22Rv1 (cell line): ENCODE measurements at regions not wholly inside any gene's neighbourhood (a gene's known extent, or its start where the extent isn't known, plus 50 kb on each side); places are given as distances from the start of the nearest gene placed in this dataset.

Experiments used
- CTCF ChIP-seq: fragments of 450-650 bp; IDR thresholded peaks from 2 replicates; pipeline ENCODE4 v1.5.1; 2017; ENCODE audit warnings: mild to moderate bottlenecking
- ZFX ChIP-seq: fragments of 450-650 bp; IDR thresholded peaks from 2 replicates; pipeline ENCODE4 v1.6.1; 2017; ENCODE audit warnings: antibody characterized with exemption, borderline replicate concordance

DNA sequence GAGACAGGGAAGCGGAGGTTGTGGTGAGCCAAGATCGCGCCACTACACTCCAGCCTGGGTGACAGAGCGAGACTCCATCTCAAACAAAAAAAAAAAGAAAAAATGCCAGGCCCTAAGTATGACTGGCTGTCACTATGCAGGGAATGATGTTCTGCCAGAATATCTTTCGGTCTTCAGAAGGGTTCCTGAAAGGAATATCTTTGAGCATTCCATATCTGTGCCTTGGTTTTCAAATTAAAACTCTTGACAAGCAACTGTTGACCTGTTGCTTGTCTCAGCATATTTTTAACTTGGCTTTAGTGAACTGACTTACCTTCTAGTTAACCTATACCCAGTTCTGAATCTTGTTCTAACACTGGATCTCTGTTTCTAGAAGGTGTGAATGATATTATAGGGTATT is 953.2 kb upstream of the FAM98A start:
- TF ChIP-seq CTCF (no peak), ZFX (no peak)
